ENCODE measurements at regions not wholly inside any gene's neighbourhood (a gene's known extent, or its start where the extent isn't known, plus 50 kb on each side); places are given as distances from the start of the nearest gene placed in this dataset.

GRCh38 chr20:55439070-55439469, 566.2 kb downstream of the CBLN4 start:
- Histone ChIP-seq H3K27me3 (ENCODE audit: insufficient read depth, low read depth) (peaks cover 11% of the 10 kb centered on the region; the same call in 1 of the 2 replicates), H3K36me3 (ENCODE audit: low read depth) (no peaks in the 10 kb centered on the region), H3K9me2 (ENCODE audit: insufficient read depth) (no peaks in the 10 kb centered on the region), H3K27ac (no peak overlapping the region), H3K9me3 (ENCODE audit: insufficient read depth, low read depth) (no peaks in the 10 kb centered on the region), H3K4me2 (no peak overlapping the region), H4K20me1 (ENCODE audit: insufficient read depth) (no peaks in the 10 kb centered on the region), H3K4me1 (replicated peaks; ENCODE audit: insufficient read depth) (no peaks in the 10 kb centered on the region), H3K79me2 (ENCODE audit: low read depth) (no peaks in the 10 kb centered on the region), H2AFZ (no peak overlapping the region), H3K4me3 (no peak overlapping the region), H3F3A (ENCODE audit: insufficient read depth, low read depth) (no peaks in the 10 kb centered on the region)
- intact Hi-C loops (cut with micrococcal nuclease; ENCODE audit: unreplicated experiment) = no loop called here
- CTCF ChIA-PET = no interaction called here
- POLR2A ChIA-PET (ENCODE audit: unreplicated experiment) = no interaction called here
- no peak for TF ChIP-seq EZH2 (IDR thresholded peaks at IDR 0.05; ENCODE audit: low read depth)
- TF ChIP-seq CTCF (conservative IDR thresholded peaks at IDR 0.05) = no peak
- DNase-seq = no peak
- BruUV-seq (replicated peaks) = no TSS peak

- no peak overlapping the region for H3K27ac ChIP-seq
- no peaks in the 10 kb centered on the region for H3K9me2 ChIP-seq (ENCODE audit: insufficient read depth)
- no peaks in the 10 kb centered on the region for H3K79me2 ChIP-seq (ENCODE audit: low read depth)
- peaks cover 11% of the 10 kb centered on the region; the same call in 1 of the 2 replicates for H3K27me3 ChIP-seq (ENCODE audit: insufficient read depth, low read depth)
- intact Hi-C loops (cut with micrococcal nuclease; ENCODE audit: unreplicated experiment) = no loop called here
- no peak overlapping the region for H3K4me3 ChIP-seq
- no peaks in the 10 kb centered on the region for H3F3A ChIP-seq (ENCODE audit: insufficient read depth, low read depth)
- H4K20me1 ChIP-seq (ENCODE audit: insufficient read depth) = no peaks in the 10 kb centered on the region
- no peaks in the 10 kb centered on the region for H3K9me3 ChIP-seq (ENCODE audit: insufficient read depth, low read depth)
- no peak overlapping the region for H2AFZ ChIP-seq
- no TSS peak for BruUV-seq (replicated peaks)
- POLR2A ChIA-PET (ENCODE audit: unreplicated experiment) = no interaction called here
- CTCF ChIA-PET = no interaction called here
- DNase-seq = no peak
- no peak for TF ChIP-seq EZH2 (IDR thresholded peaks at IDR 0.05; ENCODE audit: low read depth)
- no peak for TF ChIP-seq CTCF (conservative IDR thresholded peaks at IDR 0.05)
- H3K4me2 ChIP-seq = no peak overlapping the region
- H3K4me1 ChIP-seq (replicated peaks; ENCODE audit: insufficient read depth) = no peaks in the 10 kb centered on the region
- no peaks in the 10 kb centered on the region for H3K36me3 ChIP-seq (ENCODE audit: low read depth)
Measured at GRCh38 chr20:55437798-55438415, 567.4 kb downstream of the CBLN4 start.

GRCh38 chr20:55424968-55425367, 580.4 kb downstream of the CBLN4 start:
- no peaks in the 10 kb centered on the region for H3F3A ChIP-seq (ENCODE audit: insufficient read depth, low read depth)
- TF ChIP-seq EZH2 (IDR thresholded peaks at IDR 0.05; ENCODE audit: low read depth) = no peak
- TF ChIP-seq CTCF (conservative IDR thresholded peaks at IDR 0.05) = no peak
- CTCF ChIA-PET = no interaction called here
- H3K4me2 ChIP-seq = no peak overlapping the region
- H3K9me2 ChIP-seq (ENCODE audit: insufficient read depth) = no peaks in the 10 kb centered on the region
- POLR2A ChIA-PET (ENCODE audit: unreplicated experiment) = interaction anchor here (0.6 kb wide), 1 partner anchor 9 kb away, joined by 5 read pairs; no protein-coding TSS in a partner anchor
- DNase-seq = no peak
- no peak overlapping the region for H3K27ac ChIP-seq
- no peaks in the 10 kb centered on the region for H3K36me3 ChIP-seq (ENCODE audit: low read depth)
- H3K9me3 ChIP-seq (ENCODE audit: insufficient read depth, low read depth) = no peaks in the 10 kb centered on the region
- no peaks in the 10 kb centered on the region for H4K20me1 ChIP-seq (ENCODE audit: insufficient read depth)
- H3K27me3 ChIP-seq (ENCODE audit: insufficient read depth, low read depth) = peaks cover 44% of the 10 kb centered on the region
- intact Hi-C loops (cut with micrococcal nuclease; ENCODE audit: unreplicated experiment) = no loop called here
- no TSS peak for BruUV-seq (replicated peaks)
- H3K4me1 ChIP-seq (replicated peaks; ENCODE audit: insufficient read depth) = no peaks in the 10 kb centered on the region
- no peaks in the 10 kb centered on the region for H3K79me2 ChIP-seq (ENCODE audit: low read depth)
- no peak overlapping the region for H2AFZ ChIP-seq
- H3K4me3 ChIP-seq = no peak overlapping the region

Measured in PC-9 (cell line).